Neural progenitor cell (in vitro differentiated cells): ENCODE measurements at regions not wholly inside any gene's neighbourhood (a gene's known extent, or its start where the extent isn't known, plus 50 kb on each side); places are given as distances from the start of the nearest gene placed in this dataset.

Experiments used
- EZH2 ChIP-seq: fragments of 200-600 bp; sonication (generic); IDR thresholded peaks from 2 replicates; pipeline ENCODE4 v1.6.1; 2017; ENCODE audit warnings: antibody characterized with exemption, mild to moderate bottlenecking, moderate library complexity
- EZH2phosphoT487 ChIP-seq: fragments of 200-600 bp; sonication (generic); IDR thresholded peaks from 2 replicates; pipeline ENCODE4 v1.6.1; 2017; ENCODE audit warnings: antibody characterized with exemption
- TF ChIP-seq, protein P1 (sequence below): fragments of 200-600 bp; sonication (generic); IDR thresholded peaks from 2 replicates; pipeline ENCODE4 v1.5.1; 2017; ENCODE audit warnings: antibody characterized with exemption, mild to moderate bottlenecking

GRCh38 chr1:36693603-36694002 is 210.9 kb upstream of the CSF3R start:
- TF ChIP-seq, protein P1, sequence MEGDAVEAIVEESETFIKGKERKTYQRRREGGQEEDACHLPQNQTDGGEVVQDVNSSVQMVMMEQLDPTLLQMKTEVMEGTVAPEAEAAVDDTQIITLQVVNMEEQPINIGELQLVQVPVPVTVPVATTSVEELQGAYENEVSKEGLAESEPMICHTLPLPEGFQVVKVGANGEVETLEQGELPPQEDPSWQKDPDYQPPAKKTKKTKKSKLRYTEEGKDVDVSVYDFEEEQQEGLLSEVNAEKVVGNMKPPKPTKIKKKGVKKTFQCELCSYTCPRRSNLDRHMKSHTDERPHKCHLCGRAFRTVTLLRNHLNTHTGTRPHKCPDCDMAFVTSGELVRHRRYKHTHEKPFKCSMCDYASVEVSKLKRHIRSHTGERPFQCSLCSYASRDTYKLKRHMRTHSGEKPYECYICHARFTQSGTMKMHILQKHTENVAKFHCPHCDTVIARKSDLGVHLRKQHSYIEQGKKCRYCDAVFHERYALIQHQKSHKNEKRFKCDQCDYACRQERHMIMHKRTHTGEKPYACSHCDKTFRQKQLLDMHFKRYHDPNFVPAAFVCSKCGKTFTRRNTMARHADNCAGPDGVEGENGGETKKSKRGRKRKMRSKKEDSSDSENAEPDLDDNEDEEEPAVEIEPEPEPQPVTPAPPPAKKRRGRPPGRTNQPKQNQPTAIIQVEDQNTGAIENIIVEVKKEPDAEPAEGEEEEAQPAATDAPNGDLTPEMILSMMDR: no peak
- TF ChIP-seq EZH2: no peak
- no peak for TF ChIP-seq EZH2phosphoT487
